ENCODE measurements at regions not wholly inside any gene's neighbourhood (a gene's known extent, or its start where the extent isn't known, plus 50 kb on each side); places are given as distances from the start of the nearest gene placed in this dataset.

DNA sequence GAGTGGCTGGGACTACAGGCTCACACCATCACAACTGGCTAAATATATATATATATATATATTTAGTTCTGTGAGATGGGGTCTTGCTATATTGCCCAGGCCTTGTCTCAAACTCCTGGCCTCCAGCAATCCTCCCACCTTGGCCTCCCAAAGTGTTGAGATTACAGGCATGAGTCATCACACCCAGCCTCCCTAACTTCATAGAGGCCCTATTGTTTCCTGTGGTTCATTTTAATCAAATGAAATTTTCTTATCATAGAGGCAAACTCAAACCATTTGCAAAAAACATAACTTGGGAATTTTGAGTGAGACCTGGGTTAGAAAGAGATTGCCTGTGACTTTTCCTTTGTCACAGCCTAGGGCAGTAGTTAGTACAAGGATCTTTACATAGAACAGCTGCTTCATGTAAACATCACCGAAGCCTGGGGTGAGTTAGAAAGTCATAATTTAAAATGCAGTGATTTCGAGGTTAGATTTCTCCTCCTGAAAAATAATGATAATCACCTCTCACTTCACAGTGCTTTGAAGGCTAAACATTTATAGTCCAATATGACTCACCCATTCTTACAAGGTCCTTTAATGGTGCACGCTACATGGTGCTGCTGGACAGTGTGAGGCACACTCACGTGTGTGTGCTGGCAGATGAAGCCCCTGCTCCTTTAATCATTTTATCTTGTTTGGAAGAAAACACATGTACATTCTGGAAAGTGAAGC, 188.9 kb downstream of the RHOU start:
- TF ChIP-seq, protein P1, sequence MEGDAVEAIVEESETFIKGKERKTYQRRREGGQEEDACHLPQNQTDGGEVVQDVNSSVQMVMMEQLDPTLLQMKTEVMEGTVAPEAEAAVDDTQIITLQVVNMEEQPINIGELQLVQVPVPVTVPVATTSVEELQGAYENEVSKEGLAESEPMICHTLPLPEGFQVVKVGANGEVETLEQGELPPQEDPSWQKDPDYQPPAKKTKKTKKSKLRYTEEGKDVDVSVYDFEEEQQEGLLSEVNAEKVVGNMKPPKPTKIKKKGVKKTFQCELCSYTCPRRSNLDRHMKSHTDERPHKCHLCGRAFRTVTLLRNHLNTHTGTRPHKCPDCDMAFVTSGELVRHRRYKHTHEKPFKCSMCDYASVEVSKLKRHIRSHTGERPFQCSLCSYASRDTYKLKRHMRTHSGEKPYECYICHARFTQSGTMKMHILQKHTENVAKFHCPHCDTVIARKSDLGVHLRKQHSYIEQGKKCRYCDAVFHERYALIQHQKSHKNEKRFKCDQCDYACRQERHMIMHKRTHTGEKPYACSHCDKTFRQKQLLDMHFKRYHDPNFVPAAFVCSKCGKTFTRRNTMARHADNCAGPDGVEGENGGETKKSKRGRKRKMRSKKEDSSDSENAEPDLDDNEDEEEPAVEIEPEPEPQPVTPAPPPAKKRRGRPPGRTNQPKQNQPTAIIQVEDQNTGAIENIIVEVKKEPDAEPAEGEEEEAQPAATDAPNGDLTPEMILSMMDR (IDR thresholded peaks at IDR 0.05; ENCODE audit: low read length) = no peak
- TF ChIP-seq EZH2 (optimal IDR thresholded peaks at IDR 0.05; ENCODE audit: low read depth, low read length) = no peak
